Pons (tissue), 1 donor: ENCODE measurements at regions not wholly inside any gene's neighbourhood (a gene's known extent, or its start where the extent isn't known, plus 50 kb on each side); places are given as distances from the start of the nearest gene placed in this dataset.
"Not testable (repeated sequence)": the region's sequence is repeated elsewhere in the genome, so short reads cannot be mapped to it uniquely, and the experiment has no call there.

Source experiments
- DNase-seq: peaks from one replicate; pipeline ENCODE4 v3.0.0-alpha.2; 2016; ENCODE audit warnings: low spot score

DNA sequence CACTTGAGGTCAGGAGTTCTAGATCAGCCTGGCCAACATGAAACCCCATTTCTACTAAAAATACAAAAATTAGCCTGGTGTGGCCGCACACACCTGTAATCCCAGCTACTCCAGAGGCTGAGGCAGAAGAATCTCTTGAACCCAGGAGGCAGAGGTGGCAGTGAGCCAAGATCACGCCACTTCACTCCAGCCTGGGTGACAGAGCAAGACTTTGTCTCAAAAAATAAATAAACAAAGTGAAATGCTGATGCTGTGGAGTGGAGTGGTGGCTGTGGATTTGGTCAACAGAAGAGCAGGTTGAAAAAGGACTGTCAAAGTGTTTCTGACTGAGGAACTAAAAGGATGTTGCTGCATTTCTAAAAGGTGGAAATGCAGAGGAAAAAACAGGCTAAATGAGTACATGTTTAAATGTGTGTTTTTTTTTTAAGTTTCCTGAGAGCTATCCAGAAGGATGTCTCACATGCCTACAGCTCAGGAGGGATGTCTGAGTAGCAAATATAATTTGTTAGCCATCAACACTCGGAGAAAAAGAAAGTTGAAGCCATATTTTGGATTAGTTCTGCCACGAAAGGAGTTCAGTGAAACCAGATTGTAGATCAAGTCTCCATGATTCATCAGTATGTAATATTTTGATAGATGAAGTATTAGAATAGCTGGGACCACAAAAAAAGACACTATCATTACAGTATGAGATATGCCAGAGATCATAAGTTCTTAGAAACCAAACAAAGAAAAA, 621.1 kb upstream of the ADGRB3 start:
- DNase-seq = no peak

DNA sequence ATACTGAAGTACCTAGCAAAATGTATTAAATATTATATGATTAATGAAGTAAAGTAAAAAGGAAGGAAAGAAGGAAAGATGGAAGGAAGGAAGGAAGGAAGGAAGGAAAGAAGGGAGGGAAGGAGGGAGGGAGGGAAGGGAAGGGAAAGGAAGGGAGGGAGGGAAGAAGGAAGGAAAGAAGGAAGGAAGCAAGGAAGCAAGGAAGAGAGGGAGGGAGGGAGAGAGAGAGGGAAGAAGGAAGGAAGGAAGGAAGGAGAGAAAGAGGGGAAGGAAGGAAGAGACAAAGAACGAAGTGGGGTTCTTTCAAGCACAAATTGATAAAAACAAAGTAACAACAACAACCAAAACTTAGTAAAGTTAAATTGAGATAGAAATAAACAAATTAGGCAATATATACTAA, 622.3 kb upstream of the ADGRB3 start:
- DNase-seq = no peak

DNA sequence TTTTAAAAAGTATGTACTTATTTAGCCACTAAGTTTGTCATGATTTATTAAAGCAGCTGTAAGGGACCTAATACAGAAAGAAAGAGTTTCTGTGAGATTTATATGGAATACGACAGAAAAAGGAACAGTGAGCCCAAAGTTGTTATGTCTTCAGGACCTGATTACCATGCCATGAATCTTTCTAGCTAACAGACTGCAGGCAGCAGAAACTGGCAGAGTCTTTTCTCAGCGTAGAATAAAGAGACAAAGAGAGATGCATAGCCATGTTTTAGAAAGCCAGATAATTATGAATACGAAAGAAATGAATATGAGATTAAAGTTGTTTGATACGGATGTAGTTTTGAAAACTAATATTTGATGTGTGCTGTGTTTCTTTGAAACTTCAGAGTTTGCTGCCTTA, 624.1 kb upstream of the ADGRB3 start:
- DNase-seq = no peak

DNA sequence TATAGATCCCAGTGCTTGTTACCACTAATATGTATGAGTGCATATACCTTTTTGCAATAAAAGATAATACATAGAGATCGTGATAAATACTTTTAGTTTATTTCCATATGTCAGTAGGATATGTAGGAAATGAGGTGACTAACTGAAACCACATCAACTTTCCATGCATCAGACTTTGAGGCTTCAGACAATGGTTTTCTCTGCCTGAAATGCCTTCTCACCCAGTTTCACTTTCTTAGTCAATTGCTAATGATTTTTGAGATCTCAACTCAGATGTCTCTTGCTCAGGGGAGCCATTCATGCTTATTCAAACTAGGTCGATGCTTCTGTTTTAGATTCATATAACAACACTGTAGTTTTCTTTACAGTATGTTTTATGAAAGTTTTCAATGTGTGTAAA, 626.6 kb upstream of the ADGRB3 start:
- DNase-seq = no peak

DNA sequence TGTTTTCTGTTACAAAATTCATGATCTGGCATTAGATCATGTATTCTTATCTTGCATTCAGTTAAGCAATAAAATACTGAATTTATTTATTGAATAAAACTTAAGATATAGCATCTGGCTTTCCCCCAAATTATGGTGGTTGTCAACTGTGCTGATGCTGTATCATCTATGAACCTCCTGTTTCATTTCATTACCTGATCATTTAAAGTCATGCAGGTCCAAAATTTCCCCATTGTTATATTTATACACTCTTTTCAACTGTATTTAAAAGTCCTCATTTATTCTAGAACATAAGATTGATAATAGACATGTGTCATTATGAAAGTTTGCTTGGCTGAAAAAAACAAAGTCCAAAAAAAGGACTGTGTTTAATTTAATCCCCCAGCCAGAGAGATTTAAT, 627.4 kb upstream of the ADGRB3 start:
- DNase-seq = no peak

DNA sequence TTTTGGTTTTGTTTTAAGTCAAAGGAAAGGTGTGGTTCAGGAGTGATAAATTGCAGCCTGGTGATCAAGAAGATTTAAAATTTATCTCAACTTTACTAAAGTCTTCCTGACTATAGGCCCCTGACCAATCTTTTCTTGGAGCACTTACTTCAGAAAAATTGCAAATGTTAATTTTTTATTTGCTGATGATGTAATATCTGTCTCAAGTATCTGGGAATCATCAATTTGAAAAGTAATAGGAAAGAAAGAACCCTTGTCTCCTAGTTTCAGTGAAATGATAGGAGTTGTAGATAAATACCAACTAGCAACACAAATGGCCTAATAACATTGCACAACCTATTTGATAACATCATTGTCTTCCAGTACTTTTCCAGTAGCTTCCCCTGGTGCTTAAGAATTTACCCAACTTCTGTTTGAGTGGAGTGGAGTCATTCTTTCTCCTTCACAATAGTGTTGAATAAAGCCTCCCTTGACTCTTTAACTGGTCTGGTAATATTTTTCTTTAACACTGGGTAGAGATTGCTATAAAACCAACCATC, 648.3 kb upstream of the ADGRB3 start:
- no peak for DNase-seq

DNA sequence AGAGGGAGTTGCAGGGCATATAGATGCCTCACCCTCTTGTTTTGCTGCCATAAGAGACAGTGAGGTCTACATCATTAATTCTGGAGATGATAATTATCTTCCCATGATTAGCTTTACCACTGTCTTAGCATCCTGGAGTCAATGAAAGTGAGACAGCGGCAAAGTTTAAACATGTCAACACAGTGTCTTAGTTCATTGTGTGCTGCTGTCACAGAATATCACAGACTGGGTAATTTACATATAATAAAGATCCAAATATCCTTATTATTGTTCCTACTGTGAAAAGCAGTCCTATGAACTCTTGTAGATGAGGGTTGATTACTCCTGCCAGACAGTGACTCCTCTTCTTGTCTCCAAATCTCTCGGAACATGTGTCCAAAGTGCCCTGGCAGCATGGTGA, 658.6 kb upstream of the ADGRB3 start:
- DNase-seq = no peak

DNA sequence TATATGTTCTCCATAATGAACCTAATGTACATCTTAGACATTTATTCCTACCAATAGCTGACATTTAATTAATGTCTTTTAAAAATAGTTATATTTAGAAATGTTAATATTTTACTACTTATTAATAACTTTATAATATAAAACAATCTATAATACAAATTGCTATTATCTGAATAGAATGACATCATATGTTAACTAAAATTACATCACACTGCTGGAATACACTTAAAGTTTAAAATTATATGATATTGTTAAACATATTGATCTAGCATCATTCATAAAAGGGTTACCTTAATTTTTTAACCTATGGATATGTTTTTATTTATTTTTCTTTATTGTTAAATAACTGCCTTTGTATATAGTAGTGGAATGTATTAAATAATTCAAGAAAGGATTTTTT, 660.2 kb upstream of the ADGRB3 start:
- no peak for DNase-seq

DNA sequence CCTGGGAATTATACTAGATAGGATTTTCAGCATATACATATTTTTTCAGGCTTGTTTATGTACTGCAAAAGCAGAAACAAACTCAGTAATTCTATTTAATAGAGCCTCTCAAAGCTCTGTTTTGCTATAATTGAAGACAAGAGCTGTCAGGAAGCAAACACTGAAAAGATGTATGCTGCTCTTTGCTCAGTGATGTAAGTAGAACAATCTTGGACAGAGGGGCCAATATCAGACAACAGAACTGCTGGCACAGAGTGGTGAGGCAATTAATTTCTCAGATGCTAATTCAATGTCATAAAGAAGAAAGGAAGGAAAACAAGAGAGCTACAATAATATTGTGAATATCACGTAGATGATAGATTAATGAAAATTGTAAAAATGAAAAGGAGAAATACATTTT, 663.3 kb upstream of the ADGRB3 start:
- no peak for DNase-seq

DNA sequence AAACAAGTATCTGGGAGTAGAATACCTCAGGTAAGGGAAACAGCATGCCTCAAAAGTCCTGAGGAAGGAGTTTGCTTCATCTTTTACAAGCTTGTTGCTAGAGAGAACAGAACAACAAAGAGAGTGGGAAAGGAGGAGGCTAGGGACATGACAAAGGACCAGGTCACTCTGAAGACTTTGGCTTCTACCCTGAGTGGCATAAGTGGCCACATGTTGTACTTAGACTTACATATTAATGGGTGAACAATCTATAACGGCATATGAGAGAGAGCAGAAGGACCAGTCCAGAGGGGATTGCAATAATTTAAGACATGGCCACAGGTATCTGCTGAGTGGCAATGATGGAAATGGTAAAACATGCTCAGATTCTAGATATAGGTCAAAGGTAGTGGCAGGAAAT, 668.3 kb upstream of the ADGRB3 start:
- DNase-seq = no peak

DNA sequence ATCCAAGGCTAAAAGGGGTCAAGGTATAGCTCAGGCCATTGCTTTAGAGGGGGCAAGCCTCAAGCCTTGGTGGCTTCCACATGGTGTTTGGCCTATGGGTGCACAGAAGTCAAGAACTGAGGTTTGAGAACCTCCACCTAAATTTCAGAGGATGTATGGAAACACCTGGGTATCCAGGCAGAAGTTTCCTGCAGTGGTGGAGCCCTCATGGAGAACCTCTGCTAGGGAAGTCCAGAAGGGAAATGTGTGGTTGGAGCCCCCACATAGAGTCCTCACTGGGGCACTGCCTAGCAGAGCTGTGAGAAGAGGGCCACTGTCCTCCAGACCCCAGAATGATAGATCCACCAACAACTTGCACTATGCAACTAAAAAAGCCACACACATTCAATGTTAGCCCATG, 678.7 kb upstream of the ADGRB3 start:
- no peak for DNase-seq

DNA sequence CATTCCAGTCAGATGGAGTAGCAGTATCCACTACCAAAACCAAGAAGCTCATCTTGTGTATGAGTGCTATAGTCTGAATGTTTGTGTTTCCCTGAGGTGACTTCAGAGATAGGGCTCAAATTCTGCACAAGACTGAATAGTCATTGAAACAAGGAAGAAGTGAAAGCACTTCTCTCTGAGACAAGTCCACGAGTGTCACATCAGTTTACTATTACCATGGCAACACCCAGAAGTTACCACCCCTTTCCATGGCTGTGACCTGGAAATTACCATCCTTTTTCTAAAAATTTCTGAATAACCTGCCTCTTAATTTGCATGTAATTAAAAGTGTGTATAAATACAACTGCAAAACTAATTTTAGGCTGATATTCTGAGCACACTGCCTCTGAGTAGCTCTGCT, 682.1 kb upstream of the ADGRB3 start:
- DNase-seq = no peak

DNA sequence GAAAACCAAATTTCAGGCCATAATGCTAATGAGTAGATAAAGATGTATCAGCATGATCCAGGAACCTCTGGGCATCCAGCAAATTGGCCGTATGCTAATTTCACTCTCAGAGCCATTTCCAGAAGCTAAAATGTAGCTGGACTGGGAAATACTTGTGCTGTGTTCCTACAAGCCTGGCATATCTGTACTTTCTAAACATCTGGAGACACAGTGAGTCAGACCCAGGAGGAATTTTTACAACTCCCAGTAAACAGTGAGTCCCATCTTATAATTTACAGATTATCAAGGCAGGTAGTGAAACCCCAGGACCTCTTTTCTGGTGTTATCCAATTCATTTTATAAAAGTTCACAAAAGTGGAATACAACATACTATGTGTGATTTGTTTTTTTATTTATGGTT, 683.0 kb upstream of the ADGRB3 start:
- DNase-seq = no peak

DNA sequence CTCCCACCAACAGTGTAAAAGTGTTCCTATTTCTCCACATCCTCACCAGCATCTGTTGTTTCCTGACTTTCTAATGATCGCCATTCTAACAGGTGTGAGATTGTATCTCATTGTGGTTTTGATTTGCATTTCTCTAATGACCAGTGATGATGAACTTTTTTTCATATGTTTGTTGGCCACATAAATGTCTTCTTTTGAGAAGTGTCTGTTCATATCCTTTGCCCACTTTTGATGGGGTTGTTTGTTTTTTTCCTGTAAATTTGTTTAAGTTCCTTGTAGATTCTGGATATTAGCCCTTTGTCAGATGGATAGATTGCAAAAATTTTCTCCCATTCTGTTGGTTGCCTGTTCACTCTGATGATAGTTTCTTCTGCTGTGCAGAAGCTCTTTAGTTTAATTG, 687.3 kb upstream of the ADGRB3 start:
- not testable (repeated sequence) for DNase-seq

DNA sequence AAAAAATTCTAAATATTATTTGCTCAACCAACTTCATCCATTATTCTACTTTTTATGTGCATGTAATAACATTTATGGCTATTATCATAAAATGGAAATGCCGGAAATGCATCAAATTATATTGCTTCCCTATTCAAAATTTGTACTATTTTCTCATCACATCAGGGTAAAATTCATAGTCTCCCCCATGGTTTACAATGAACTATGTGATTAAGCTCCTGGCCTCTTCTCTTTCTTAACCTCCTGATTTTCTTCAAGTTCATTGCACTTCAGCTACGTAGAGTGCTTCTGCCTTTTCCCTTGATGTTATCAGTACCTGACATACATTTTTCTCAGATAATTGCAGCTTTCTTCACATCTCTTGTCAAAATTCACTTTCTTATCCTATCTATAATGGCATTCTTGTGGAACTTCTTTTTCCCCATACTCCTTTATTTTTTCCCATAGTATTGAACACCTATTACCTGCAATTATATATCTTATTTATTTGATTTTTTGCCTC, 699.1 kb upstream of the ADGRB3 start:
- DNase-seq = no peak

DNA sequence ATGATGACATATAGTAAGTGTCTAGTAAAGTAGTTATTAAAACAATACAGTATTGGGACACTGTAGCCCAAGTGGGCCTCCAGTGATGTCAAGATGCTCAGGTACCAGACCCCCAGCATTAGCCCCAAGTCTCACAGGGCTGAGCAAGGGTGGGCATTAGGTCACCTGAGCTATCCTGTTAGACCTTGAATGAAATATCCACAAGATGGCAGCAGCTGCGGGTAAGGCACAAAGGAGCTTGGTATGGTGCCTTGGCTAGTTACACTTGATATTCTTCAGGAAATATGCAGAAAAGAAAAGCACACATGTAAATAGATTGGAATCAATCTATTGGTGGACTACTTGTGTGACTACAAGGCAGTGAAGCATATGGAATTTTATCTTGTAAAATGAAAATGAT, 701.8 kb upstream of the ADGRB3 start:
- no peak for DNase-seq

DNA sequence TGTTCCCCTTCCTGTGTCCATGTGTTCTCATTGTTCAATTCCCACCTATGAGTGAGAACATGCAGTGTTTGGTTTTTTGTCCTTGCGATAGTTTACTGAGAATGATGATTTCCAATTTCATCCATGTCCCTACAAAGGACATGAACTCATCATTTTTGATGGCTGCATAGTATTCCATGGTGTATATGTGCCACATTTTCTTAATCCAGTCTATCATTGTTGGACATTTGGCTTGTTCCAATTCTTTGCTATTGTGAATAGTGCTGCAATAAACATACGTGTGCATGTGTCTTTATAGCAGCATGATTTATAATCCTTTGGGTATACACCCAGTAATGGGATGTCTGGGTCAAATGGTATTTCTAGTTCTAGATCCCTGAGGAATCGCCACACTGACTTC, 712.5 kb upstream of the ADGRB3 start:
- DNase-seq = not testable (repeated sequence)

DNA sequence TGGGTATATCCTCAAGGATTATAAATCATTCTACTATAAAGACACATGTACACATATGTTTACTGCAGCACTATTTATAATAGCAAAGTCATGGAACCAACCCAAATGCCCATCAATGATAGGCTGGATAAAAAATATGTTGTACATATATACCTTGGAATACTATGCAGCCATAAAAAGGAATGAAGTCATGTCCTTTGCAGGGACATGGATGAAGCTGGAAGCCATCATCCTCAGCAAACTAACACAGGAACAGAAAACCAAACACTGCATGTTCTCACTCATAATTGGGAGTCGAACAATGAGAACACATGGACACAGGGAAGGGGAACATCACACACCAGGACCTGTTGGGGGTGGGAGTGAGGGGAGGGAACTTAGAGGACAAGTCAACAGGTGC, 715.0 kb upstream of the ADGRB3 start:
- not testable (repeated sequence) for DNase-seq

DNA sequence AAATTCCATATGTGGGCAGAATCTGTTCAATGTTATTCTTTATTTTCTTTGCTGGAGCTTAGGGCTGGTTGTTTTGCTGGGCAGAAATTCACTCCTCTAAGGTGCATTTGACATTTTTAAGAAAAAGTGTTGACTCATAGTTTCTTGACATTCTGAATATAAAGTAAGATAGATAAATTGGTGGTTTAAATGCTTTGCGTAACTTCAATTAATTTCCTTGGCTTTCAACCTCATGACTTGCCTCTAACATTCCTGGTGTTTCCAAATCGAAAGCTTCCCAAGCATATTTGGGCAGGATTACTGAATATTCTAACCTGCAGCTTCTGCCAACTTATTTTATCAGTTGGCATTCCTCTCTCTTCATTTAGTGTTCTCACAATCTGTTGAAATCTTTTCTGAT, 718.7 kb upstream of the ADGRB3 start:
- DNase-seq = no peak

DNA sequence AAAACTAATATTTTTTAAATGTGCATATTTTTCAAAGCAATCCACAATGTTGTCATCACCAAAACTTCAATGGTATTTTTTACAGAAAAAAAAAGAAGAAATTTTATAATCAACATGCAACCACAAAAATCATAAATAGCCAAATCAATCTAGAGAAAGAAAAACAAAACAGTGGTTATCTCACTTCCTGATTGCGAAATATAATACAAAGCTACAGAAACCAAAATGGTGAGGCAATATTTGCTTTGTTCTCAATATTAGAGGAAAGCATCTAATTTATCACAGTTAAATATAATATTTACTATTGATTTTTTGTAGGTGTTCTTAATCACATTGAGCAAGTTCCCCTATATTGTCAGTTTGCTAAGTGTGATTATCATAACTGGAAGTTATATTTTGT, 720.7 kb upstream of the ADGRB3 start:
- DNase-seq = no peak

DNA sequence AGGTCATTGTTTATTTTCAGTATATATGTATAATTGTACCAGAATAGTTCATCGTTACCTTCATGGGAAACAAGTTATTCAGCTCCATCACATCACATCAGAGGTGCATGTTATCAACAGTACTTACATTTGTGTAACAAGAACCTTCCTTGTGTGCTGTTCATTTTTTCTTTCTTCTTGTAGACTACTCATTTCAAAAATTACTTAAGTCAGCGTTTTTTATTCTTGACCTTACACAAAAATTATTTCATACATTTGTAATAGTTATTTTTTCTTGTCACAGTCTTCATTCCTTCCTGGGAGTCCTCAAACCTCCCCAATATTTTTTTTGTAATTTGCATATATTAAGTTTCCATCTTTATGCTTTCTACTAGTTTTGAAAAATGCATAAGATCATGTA, 725.7 kb upstream of the ADGRB3 start:
- no peak for DNase-seq

DNA sequence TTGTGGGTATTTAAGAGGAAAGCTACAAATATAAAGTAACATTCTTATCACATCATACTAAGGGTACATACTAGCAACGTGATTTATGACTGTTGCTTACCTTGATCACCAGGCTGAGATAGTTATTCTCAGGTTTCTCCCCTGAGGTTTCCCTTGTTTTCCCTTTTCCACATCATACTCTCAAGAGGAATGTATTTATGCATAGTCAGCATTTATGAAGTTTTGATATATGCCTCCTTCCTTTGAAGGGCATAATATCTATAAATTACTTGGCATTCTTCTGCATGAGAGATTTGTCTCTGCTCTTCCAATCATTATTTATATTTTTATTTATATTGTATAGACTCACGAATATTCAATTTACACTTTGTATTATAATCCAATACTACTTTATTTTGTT, 726.7 kb upstream of the ADGRB3 start:
- no peak for DNase-seq

DNA sequence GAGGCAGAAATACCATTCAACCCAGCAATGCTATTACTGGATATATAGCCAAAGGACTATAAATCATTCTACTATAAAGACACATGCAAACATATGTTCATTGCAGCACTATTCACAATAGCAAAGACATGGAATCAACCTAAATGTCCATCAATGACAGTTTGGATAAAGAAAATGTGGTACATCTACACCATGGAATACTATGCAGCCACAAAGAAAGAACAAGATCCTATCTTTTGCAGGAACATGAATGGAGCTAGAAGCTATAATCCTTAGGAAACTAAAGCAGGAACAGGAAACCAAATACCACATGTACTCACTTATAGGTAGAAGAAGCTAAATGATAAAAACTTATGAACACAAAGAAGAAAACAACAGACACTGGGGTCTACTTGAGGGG, 730.3 kb upstream of the ADGRB3 start:
- DNase-seq = not testable (repeated sequence)

DNA sequence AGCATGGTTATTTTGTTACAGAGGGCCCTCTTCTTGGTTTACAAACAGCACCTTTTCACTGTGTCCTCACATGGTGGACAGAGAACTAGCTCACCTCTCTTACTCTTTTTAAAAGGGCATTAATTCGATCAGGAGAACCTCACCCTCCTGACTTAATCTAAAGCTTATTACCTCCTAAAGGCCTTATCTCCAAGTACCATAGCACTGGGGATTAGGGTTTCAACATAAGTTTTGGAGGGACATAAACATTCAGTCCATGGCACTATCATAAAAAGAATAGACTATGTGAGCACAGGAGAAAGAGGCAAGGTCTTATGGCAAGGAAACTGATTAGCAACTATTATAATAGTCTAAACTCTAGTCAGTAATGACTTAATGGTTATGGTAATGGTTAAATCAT, 736.2 kb upstream of the ADGRB3 start:
- DNase-seq = no peak
